CD14-positive monocyte (primary cell): ENCODE measurements at regions not wholly inside any gene's neighbourhood (a gene's known extent, or its start where the extent isn't known, plus 50 kb on each side); places are given as distances from the start of the nearest gene placed in this dataset.

ENCODE experiments used
- DNase-seq, 3 donors: peaks; one replicate each; pipeline ENCODE4 v3.0.0-alpha.2; 2011 to 2022
- H2AFZ ChIP-seq: 2 replicates; pipeline ENCODE4 v1.6.0; 2012; ENCODE audit warnings: mild to moderate bottlenecking, low read depth, low read length, inconsistent platforms; ENCODE audit not compliant: insufficient read depth, poor library complexity, severe bottlenecking
- H3K27ac ChIP-seq, 2 donors: 1 replicate in 1 of 2; 2 replicates in 1 of 2; pipeline ENCODE4 v1.5.1; 2012 to 2013; ENCODE audit warnings: low read length in 2 of 2, control low read depth in 1 of 2, inconsistent platforms in 1 of 2, low read depth in 1 of 2, mild to moderate bottlenecking in 1 of 2
- H3K27me3 ChIP-seq, 2 donors: one replicate each; pipeline versions ENCODE4 v1.6.0 to v1.6.1; 2011 to 2013; ENCODE audit warnings: low read length in 2 of 2; ENCODE audit not compliant: control insufficient read depth in 2 of 2, insufficient read depth in 2 of 2
- H3K36me3 ChIP-seq, 2 donors: replicated peaks in 1 of 2; 1 replicate in 1 of 2; 2 replicates in 1 of 2; pipeline versions ENCODE4 v1.5.1 to v1.6.1; 2012 to 2013; ENCODE audit warnings: low read length in 2 of 2, control low read depth in 1 of 2, inconsistent platforms in 1 of 2, mild to moderate bottlenecking in 1 of 2; ENCODE audit not compliant: insufficient read depth in 2 of 2, control insufficient read depth in 1 of 2
- H3K4me1 ChIP-seq, 2 donors: 1 replicate in 1 of 2; 2 replicates in 1 of 2; pipeline versions ENCODE4 v1.5.1 to v1.6.1; 2012 to 2013; ENCODE audit warnings: low read length in 2 of 2, control low read depth in 1 of 2, inconsistent platforms in 1 of 2, mild to moderate bottlenecking in 1 of 2, moderate library complexity in 1 of 2; ENCODE audit not compliant: insufficient read depth in 2 of 2, control insufficient read depth in 1 of 2
- H3K4me2 ChIP-seq: replicated peaks from 2 replicates; pipeline ENCODE3; 2012; ENCODE audit warnings: low read length, moderate library complexity, mild to moderate bottlenecking; ENCODE audit not compliant: poor library complexity, severe bottlenecking; ENCODE audit errors: extremely low read depth
- H3K4me3 ChIP-seq, 3 experiments: fragments of 200-600 bp in 1 of 3; sonication (generic) in 1 of 3; replicated peaks in 1 of 3; 1 replicate in 2 of 3; 2 replicates in 1 of 3; pipeline ENCODE4 v1.5.1; 2011 to 2013; ENCODE audit warnings: low read length in 3 of 3, mild to moderate bottlenecking in 3 of 3, control low read depth in 2 of 3, low read depth in 2 of 3, inconsistent platforms in 1 of 3, moderate library complexity in 1 of 3
- H3K79me2 ChIP-seq: 2 replicates; pipeline ENCODE4 v1.6.0; 2012; ENCODE audit warnings: mild to moderate bottlenecking, control low read depth, inconsistent platforms, low read length, moderate library complexity; ENCODE audit not compliant: insufficient read depth
- H3K9ac ChIP-seq: 2 replicates; pipeline ENCODE4 v1.6.0; 2017; ENCODE audit warnings: low read length, mild to moderate bottlenecking; ENCODE audit not compliant: insufficient read depth, poor library complexity, severe bottlenecking
- H3K9me3 ChIP-seq, 2 donors: replicated peaks in 1 of 2; 1 replicate in 1 of 2; 2 replicates in 1 of 2; pipeline versions ENCODE4 v1.5.1 to v1.6.1; 2012 to 2013; ENCODE audit warnings: low read length in 2 of 2, control low read depth in 1 of 2; ENCODE audit not compliant: control insufficient read depth in 1 of 2, insufficient read depth in 1 of 2
- H4K20me1 ChIP-seq: 2 replicates; pipeline ENCODE4 v1.6.0; 2012; ENCODE audit warnings: mild to moderate bottlenecking, low read length, control low read depth, moderate library complexity; ENCODE audit not compliant: insufficient read depth
- H3K27ac Mint-ChIP-seq, 7 donors: one replicate each; pipeline ENCODE4 v1.8.0; 2020; ENCODE audit warnings: mild to moderate bottlenecking in 7 of 7, mixed read lengths in 7 of 7, moderate library complexity in 6 of 7, inconsistent platforms in 2 of 7
- H3K27me3 Mint-ChIP-seq, 3 donors: one replicate each; pipeline ENCODE4 v1.8.0; 2021 to 2022; ENCODE audit warnings: low read depth in 3 of 3, mild to moderate bottlenecking in 3 of 3, mixed read lengths in 3 of 3, moderate library complexity in 3 of 3, inconsistent platforms in 1 of 3
- H3K36me3 Mint-ChIP-seq, 2 donors: one replicate each; pipeline ENCODE4 v1.8.0; 2020; ENCODE audit warnings: mixed read lengths in 2 of 2, inconsistent platforms in 1 of 2, mild to moderate bottlenecking in 1 of 2
- H3K4me1 Mint-ChIP-seq: one replicate; pipeline ENCODE4 v1.8.0; 2020; ENCODE audit warnings: mild to moderate bottlenecking, mixed read lengths
- H3K4me3 Mint-ChIP-seq, 2 donors: one replicate each; pipeline ENCODE4 v1.8.0; 2020; ENCODE audit warnings: mild to moderate bottlenecking in 2 of 2, mixed read lengths in 2 of 2, moderate library complexity in 1 of 2
- H3K9me3 Mint-ChIP-seq, 7 donors: one replicate each; pipeline ENCODE4 v1.8.0; 2020 to 2022; ENCODE audit warnings: mixed read lengths in 7 of 7, mild to moderate bottlenecking in 6 of 7, moderate library complexity in 6 of 7, inconsistent platforms in 2 of 7
- CTCF ChIP-seq: fragments of 200-600 bp; IDR thresholded peaks from one replicate; pipeline ENCODE4 v1.8.0; 2022; ENCODE audit warnings: antibody characterized with exemption, mild to moderate bottlenecking
- WGBS: methylation state at CpG from one replicate; pipeline ENCODE4 v1.1.5; 2013; ENCODE audit warnings: missing lambda C conversion rate; ENCODE audit not compliant: insufficient coverage; 5-methylcytosine and 5-hydroxymethylcytosine counted together
- intact Hi-C, 2 donors: fragments of 100-400 bp; cut with micrococcal nuclease; formaldehyde crosslinking; loops; one replicate each; pipeline versions ENCODE4 v1.15.0 to v1.15.1; 2023

- no peak overlapping the region for H2AFZ ChIP-seq
- no CpG with 5 or more reads among the region's 4 CpGs for WGBS
- H3K27me3 ChIP-seq: no peaks in the 10 kb centered on the region
- Mint-ChIP-seq H3K9me3 (peaks cover 4 to 13% (median 10%) of the 10 kb centered on the region in 7 donors), H3K4me1 (no peaks in the 10 kb centered on the region), H3K4me3 (no peak overlapping the region), H3K36me3 (no peaks in the 10 kb centered on the region), H3K27me3 (no peaks in the 10 kb centered on the region), H3K27ac (no peak overlapping the region)
- no peaks in the 10 kb centered on the region for H3K4me1 ChIP-seq
- H3K27ac ChIP-seq: no peak overlapping the region
- no peak overlapping the region for H3K9ac ChIP-seq
- no peaks in the 10 kb centered on the region for H3K36me3 ChIP-seq
- peaks cover 18 to 23% of the 10 kb centered on the region in 2 donors for H3K9me3 ChIP-seq
- TF ChIP-seq CTCF: no peak
- intact Hi-C loops: no loop called here
- no peak overlapping the region for H3K4me2 ChIP-seq
- H3K79me2 ChIP-seq: no peaks in the 10 kb centered on the region
- H4K20me1 ChIP-seq: no peaks in the 10 kb centered on the region
- H3K4me3 ChIP-seq: no peak overlapping the region
- no peak for DNase-seq
These were observed 575.1 kb downstream of the SLITRK6 start for GRCh38 chr13:85223883-85224656.

- Mint-ChIP-seq H3K36me3 (no peaks in the 10 kb centered on the region), H3K9me3 (peaks cover 0 to 18% (median 11%) of the 10 kb centered on the region in 7 donors), H3K27me3 (no peaks in the 10 kb centered on the region), H3K27ac (no peak overlapping the region), H3K4me1 (no peaks in the 10 kb centered on the region), H3K4me3 (no peak overlapping the region)
- H4K20me1 ChIP-seq: no peaks in the 10 kb centered on the region
- no peak overlapping the region for H3K4me2 ChIP-seq
- no peak overlapping the region for H3K9ac ChIP-seq
- no peaks in the 10 kb centered on the region for H3K36me3 ChIP-seq
- no peak overlapping the region for H3K4me3 ChIP-seq
- intact Hi-C loops: no loop called here
- no peaks in the 10 kb centered on the region for H3K79me2 ChIP-seq
- peaks cover 18 to 20% of the 10 kb centered on the region in 2 donors for H3K9me3 ChIP-seq
- DNase-seq: no peak
- no peak for TF ChIP-seq CTCF
- no peak overlapping the region for H2AFZ ChIP-seq
- H3K27ac ChIP-seq: no peak overlapping the region
- H3K27me3 ChIP-seq: no peaks in the 10 kb centered on the region
- H3K4me1 ChIP-seq: no peaks in the 10 kb centered on the region
These were observed 582.6 kb downstream of the SLITRK6 start for GRCh38 chr13:85216576-85216975.
